H1 (cell line): ENCODE measurements at regions not wholly inside any gene's neighbourhood (a gene's known extent, or its start where the extent isn't known, plus 50 kb on each side); places are given as distances from the start of the nearest gene placed in this dataset.

Experiments
- CTCF ChIA-PET: fragments of 300-600 bp; sonication (Branson Sonifier 250); formaldehyde crosslinking; loops from one replicate; lab custom pipeline; 2021; ENCODE audit not compliant: partially characterized antibody; lab: Charles Lee
- POLR2A ChIA-PET: fragments of 300-600 bp; sonication (Branson Sonifier 250); formaldehyde crosslinking; loops from one replicate; lab custom pipeline; 2021; ENCODE audit warnings: inconsistent platforms; ENCODE audit not compliant: partially characterized antibody; lab: Charles Lee
- DNase-seq, 2 experiments: peaks; one replicate each; pipeline versions ENCODE4 v3.0.0 to v3.0.0-alpha.2; 2010 to 2022; ENCODE audit warnings: low spot score in 2 of 2, low read depth in 1 of 2, mixed read lengths in 1 of 2
- FAIRE-seq: peaks from 2 replicates; lab custom pipeline; 2011; peaks lifted over from hg19 to GRCh38; lab: Jason Lieb, UNC
- H2AFZ ChIP-seq: 2 replicates; pipeline ENCODE4 v1.8.1; 2012; ENCODE audit warnings: low read length, inconsistent platforms
- H2AK5ac ChIP-seq: 2 replicates; pipeline ENCODE4 v1.6.1; 2013; ENCODE audit warnings: low read depth, low read length
- H2BK120ac ChIP-seq: replicated peaks from 2 replicates; pipeline ENCODE3; 2013; ENCODE audit warnings: low read depth, low read length, inconsistent platforms
- H2BK12ac ChIP-seq: 2 replicates; pipeline ENCODE4 v1.6.1; 2013; ENCODE audit warnings: low read depth, low read length
- H2BK15ac ChIP-seq: 2 replicates; pipeline ENCODE4 v1.6.1; 2013; ENCODE audit warnings: low read length
- H2BK20ac ChIP-seq: 2 replicates; pipeline ENCODE4 v1.6.1; 2013; ENCODE audit warnings: low read length
- H2BK5ac ChIP-seq: 2 replicates; pipeline ENCODE4 v1.6.1; 2013; ENCODE audit warnings: low read depth, low read length
- H3K14ac ChIP-seq: 2 replicates; pipeline ENCODE4 v1.6.1; 2013; ENCODE audit warnings: inconsistent platforms; ENCODE audit not compliant: insufficient read length
- H3K18ac ChIP-seq: 2 replicates; pipeline ENCODE4 v1.6.1; 2013; ENCODE audit warnings: low read length; ENCODE audit errors: extremely low read depth
- H3K23ac ChIP-seq: 2 replicates; pipeline ENCODE4 v1.6.1; 2013; ENCODE audit warnings: inconsistent platforms; ENCODE audit not compliant: insufficient read length
- H3K23me2 ChIP-seq: 2 replicates; pipeline ENCODE4 v1.6.1; 2013; ENCODE audit warnings: low read depth, low read length
- H3K27ac ChIP-seq: 2 replicates; pipeline ENCODE4 v1.6.1; 2011; ENCODE audit warnings: low read depth, low read length, inconsistent platforms
- H3K27me3 ChIP-seq, 4 experiments: replicated peaks in 1 of 4; 1 replicate in 1 of 4; 2 replicates in 3 of 4; pipeline versions ENCODE4 v1.6.1 to v1.8.1; 2011 to 2013; ENCODE audit warnings: low read length in 3 of 4, mild to moderate bottlenecking in 3 of 4, inconsistent platforms in 2 of 4, mixed read lengths in 2 of 4, moderate library complexity in 1 of 4; ENCODE audit not compliant: control insufficient read depth in 3 of 4, insufficient read depth in 3 of 4; ENCODE audit errors: extremely low read depth in 1 of 4
- H3K36me3 ChIP-seq, 4 experiments: 2 replicates each; pipeline versions ENCODE4 v1.6.1 to v1.8.1; 2011 to 2013; ENCODE audit warnings: mild to moderate bottlenecking in 4 of 4, low read length in 3 of 4, moderate library complexity in 2 of 4, control low read depth in 1 of 4, inconsistent platforms in 1 of 4; ENCODE audit not compliant: insufficient read depth in 4 of 4, control insufficient read depth in 2 of 4
- H3K4ac ChIP-seq: replicated peaks from 2 replicates; pipeline ENCODE3; 2013; ENCODE audit warnings: low read length, low read depth, mixed read lengths, inconsistent platforms; ENCODE audit not compliant: insufficient read length
- H3K4me1 ChIP-seq, 4 experiments: replicated peaks in 1 of 4; 1 replicate in 1 of 4; 2 replicates in 3 of 4; pipeline versions ENCODE4 v1.6.1 to v1.8.1; 2011 to 2013; ENCODE audit warnings: low read length in 3 of 4, inconsistent platforms in 2 of 4, mixed read lengths in 1 of 4; ENCODE audit not compliant: insufficient read depth in 4 of 4, control insufficient read depth in 3 of 4
- H3K4me2 ChIP-seq, 2 experiments: 2 replicates each; pipeline versions ENCODE4 v1.6.1 to v1.8.1; 2011 to 2013; ENCODE audit warnings: low read depth in 2 of 2, low read length in 2 of 2, control low read depth in 1 of 2, inconsistent platforms in 1 of 2, mild to moderate bottlenecking in 1 of 2; ENCODE audit not compliant: insufficient read depth in 1 of 2
- H3K4me3 ChIP-seq, 4 experiments: fragments of 200-600, 300-600 bp in 1 of 4; sonication (generic), shearing (Covaris generic), sonication (Bioruptor Twin) in 1 of 4; 2 replicates each; pipeline versions ENCODE4 v1.5.1 to v1.8.1; 2011 to 2016; ENCODE audit warnings: low read length in 4 of 4, low read depth in 3 of 4, control low read depth in 2 of 4, inconsistent platforms in 2 of 4, mild to moderate bottlenecking in 2 of 4, mixed read lengths in 1 of 4, moderate library complexity in 1 of 4; ENCODE audit not compliant: insufficient read depth in 2 of 4; ENCODE audit errors: extremely low read depth in 1 of 4
- H3K56ac ChIP-seq: replicated peaks from 2 replicates; pipeline ENCODE3; 2013; ENCODE audit warnings: low read depth, mild to moderate bottlenecking, mixed read lengths, low read length, inconsistent platforms; ENCODE audit not compliant: insufficient read length
- H3K79me1 ChIP-seq: 2 replicates; pipeline ENCODE4 v1.6.1; 2013; ENCODE audit warnings: low read depth, low read length, control low read depth
- H3K79me2 ChIP-seq, 2 experiments: 2 replicates each; pipeline versions ENCODE4 v1.6.1 to v1.8.1; 2012 to 2013; ENCODE audit warnings: low read length in 2 of 2, mild to moderate bottlenecking in 2 of 2, inconsistent platforms in 1 of 2; ENCODE audit not compliant: insufficient read depth in 2 of 2, control insufficient read depth in 1 of 2
- H3K9ac ChIP-seq, 4 experiments: replicated peaks in 1 of 4; 1 replicate in 1 of 4; 2 replicates in 3 of 4; pipeline versions ENCODE4 v1.6.1 to v1.8.1; 2011 to 2013; ENCODE audit warnings: low read depth in 3 of 4, low read length in 3 of 4, control low read depth in 2 of 4, mild to moderate bottlenecking in 2 of 4, moderate library complexity in 2 of 4, inconsistent platforms in 1 of 4; ENCODE audit errors: extremely low read depth in 1 of 4
- H3K9me3 ChIP-seq, 2 experiments: 2 replicates each; pipeline versions ENCODE4 v1.6.1 to v1.8.1; 2012 to 2013; ENCODE audit warnings: mild to moderate bottlenecking in 2 of 2, moderate library complexity in 2 of 2, control low read depth in 1 of 2, inconsistent platforms in 1 of 2, low read depth in 1 of 2, low read length in 1 of 2, mixed read lengths in 1 of 2; ENCODE audit not compliant: insufficient read depth in 2 of 2
- H4K20me1 ChIP-seq, 2 experiments: replicated peaks in 1 of 2; 2 replicates each; pipeline versions ENCODE3 to v1.8.1; 2011 to 2013; ENCODE audit warnings: inconsistent platforms in 2 of 2, low read length in 2 of 2, mild to moderate bottlenecking in 1 of 2; ENCODE audit not compliant: insufficient read depth in 2 of 2, control insufficient read depth in 1 of 2
- H4K5ac ChIP-seq: 2 replicates; pipeline ENCODE4 v1.6.1; 2013; ENCODE audit warnings: low read length, low read depth, mixed read lengths, inconsistent platforms; ENCODE audit not compliant: insufficient read length
- H4K8ac ChIP-seq: 2 replicates; pipeline ENCODE4 v1.8.0; 2013; ENCODE audit warnings: mild to moderate bottlenecking, moderate library complexity, low read length, inconsistent platforms; ENCODE audit not compliant: insufficient read depth; ENCODE audit errors: extremely low read depth
- H4K91ac ChIP-seq: replicated peaks from 2 replicates; pipeline ENCODE3; 2013; ENCODE audit warnings: low read length, mixed read lengths, inconsistent platforms; ENCODE audit not compliant: insufficient read length
- CHD1 ChIP-seq: IDR thresholded peaks from 2 replicates; pipeline ENCODE4 v1.6.1; 2012; ENCODE audit warnings: low read depth, low read length, improper control_type of control experiment
- CREB1 ChIP-seq: IDR thresholded peaks from 2 replicates; pipeline ENCODE4 v1.6.1; 2012; ENCODE audit warnings: inconsistent platforms
- CTBP2 ChIP-seq: IDR thresholded peaks from 2 replicates; pipeline ENCODE4 v1.7.0; 2011; ENCODE audit warnings: borderline replicate concordance, mild to moderate bottlenecking, moderate library complexity, mixed read lengths, low read length; ENCODE audit not compliant: insufficient read depth, insufficient read length
- EGR1 ChIP-seq: IDR thresholded peaks from 2 replicates; pipeline ENCODE4 v1.6.1; 2011; ENCODE audit warnings: low read depth, low read length, borderline replicate concordance
- EZH2 ChIP-seq: fragments of 200-600 bp; sonication (generic); IDR thresholded peaks from 2 replicates; pipeline ENCODE4 v1.7.1; 2012; ENCODE audit warnings: low read depth, mild to moderate bottlenecking, moderate library complexity, low read length, inconsistent platforms; ENCODE audit not compliant: severe bottlenecking
- RAD21 ChIP-seq, 2 experiments: IDR thresholded peaks in 1 of 2; conservative IDR thresholded peaks in 1 of 2; 2 replicates each; pipeline ENCODE4 v1.6.1; 2011; ENCODE audit warnings: low read depth in 2 of 2, low read length in 2 of 2, improper control_type of control experiment in 1 of 2, inconsistent platforms in 1 of 2, mild to moderate bottlenecking in 1 of 2, moderate library complexity in 1 of 2
- RBBP5 ChIP-seq: IDR thresholded peaks from 2 replicates; pipeline ENCODE4 v1.7.1; 2012; ENCODE audit warnings: low read depth, mild to moderate bottlenecking, inconsistent platforms, low read length, moderate library complexity, borderline replicate concordance
- SIX5 ChIP-seq: IDR thresholded peaks from 2 replicates; pipeline ENCODE4 v1.6.1; 2011; ENCODE audit warnings: mild to moderate bottlenecking, low read depth, low read length
- SP1 ChIP-seq: IDR thresholded peaks from 2 replicates; pipeline ENCODE4 v1.6.1; 2011; ENCODE audit warnings: low read depth, low read length
- SP2 ChIP-seq: IDR thresholded peaks from 2 replicates; pipeline ENCODE4 v1.6.1; 2012; ENCODE audit warnings: mild to moderate bottlenecking, low read length, inconsistent platforms
- SUZ12 ChIP-seq: fragments of 200-600 bp; sonication (generic); IDR thresholded peaks from 2 replicates; pipeline ENCODE4 v1.6.1; 2012; ENCODE audit warnings: mild to moderate bottlenecking, inconsistent platforms, low read length, moderate library complexity, mixed read lengths
- TEAD4 ChIP-seq: IDR thresholded peaks from 2 replicates; pipeline ENCODE4 v1.6.1; 2012; ENCODE audit warnings: low read depth, low read length, inconsistent platforms, mixed read lengths
- WGBS, 2 experiments: shearing (Covaris generic) in 1 of 2; methylation state at CpG; one replicate each; pipeline versions ENCODE4 v1.1.6 to v1.1.7; 2013 to 2015; ENCODE audit warnings: low lambda C conversion rate in 2 of 2, mixed read lengths in 2 of 2, inconsistent platforms in 1 of 2, low coverage in 1 of 2, missing lambda C conversion rate in 1 of 2; ENCODE audit not compliant: insufficient replicate concordance in 2 of 2, insufficient coverage in 1 of 2, insufficient read length in 1 of 2; ENCODE audit errors: extremely low coverage in 1 of 2, missing lambda C conversion rate in 1 of 2; 5-methylcytosine and 5-hydroxymethylcytosine counted together
- TF ChIP-seq, protein P1 (sequence below): IDR thresholded peaks from 2 replicates; pipeline ENCODE4 v1.6.1; 2012; ENCODE audit warnings: inconsistent platforms
- TF ChIP-seq, protein P2 (sequence below): IDR thresholded peaks from 2 replicates; pipeline ENCODE4 v1.6.1; 2012; ENCODE audit warnings: low read length, inconsistent platforms

DNA sequence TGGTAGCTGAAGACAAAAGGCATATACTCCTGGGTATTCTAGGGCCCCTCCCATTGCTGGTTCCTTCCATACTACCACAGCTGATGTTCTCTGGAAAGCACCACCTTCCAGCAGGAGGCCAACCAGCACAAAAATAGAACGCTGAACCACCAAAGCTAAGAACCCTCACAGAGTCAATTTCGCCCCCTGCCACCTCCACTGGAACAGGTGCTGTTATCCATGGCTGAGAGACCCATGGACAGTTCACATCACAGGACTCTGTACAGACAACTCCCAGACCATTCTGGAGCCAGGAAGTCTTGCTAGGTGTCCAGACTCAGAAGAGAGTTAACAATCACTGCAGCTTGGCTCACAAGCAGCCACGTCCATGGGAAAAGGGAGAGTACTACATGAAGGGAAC, 1851.5 kb upstream of the NUDT12 start:
- POLR2A ChIA-PET: no interaction called here
- CTCF ChIA-PET: no interaction called here
- DNase-seq: no peak
- H3K79me2 ChIP-seq: no peaks in the 10 kb centered on the region
- H2BK120ac ChIP-seq: no peak overlapping the region
- 0 out of 4 replicates have a peak, but pooled peaks cover 0 to 3% of the 10 kb centered on the region in 2 experiments for H3K9me3 ChIP-seq
- WGBS, 2 experiments: 100% methylated on average over 3 of the region's 3 CpGs; no CpG with 5 or more reads in 1 of the 2 experiments
- H3K23ac ChIP-seq: no peak overlapping the region
- no peak overlapping the region for H2AFZ ChIP-seq
- no peak for FAIRE-seq
- H3K79me1 ChIP-seq: no peaks in the 10 kb centered on the region
- no peaks in the 10 kb centered on the region for H4K20me1 ChIP-seq
- no peak overlapping the region for H2BK5ac ChIP-seq
- no peaks in the 10 kb centered on the region for H3K36me3 ChIP-seq
- H3K56ac ChIP-seq: no peak overlapping the region
- H3K4me1 ChIP-seq: no peaks in the 10 kb centered on the region
- H3K9ac ChIP-seq: no peak overlapping the region
- no peak overlapping the region for H3K14ac ChIP-seq
- no peak overlapping the region for H4K8ac ChIP-seq
- no peak overlapping the region for H2BK15ac ChIP-seq
- H4K91ac ChIP-seq: no peak overlapping the region
- no peak overlapping the region for H3K4me2 ChIP-seq
- H2AK5ac ChIP-seq: no peak overlapping the region
- H3K18ac ChIP-seq: no peak overlapping the region
- H3K27me3 ChIP-seq: no peaks in the 10 kb centered on the region
- no peak overlapping the region for H3K27ac ChIP-seq
- no peaks in the 10 kb centered on the region for H3K23me2 ChIP-seq
- no peak overlapping the region for H4K5ac ChIP-seq
- no peak overlapping the region for H3K4me3 ChIP-seq
- H2BK12ac ChIP-seq: no peak overlapping the region
- no peak overlapping the region for H2BK20ac ChIP-seq
- no peak overlapping the region for H3K4ac ChIP-seq
- TF ChIP-seq CREB1 (no peak), SP1 (no peak), SUZ12 (no peak), CTBP2 (no peak), SP2 (no peak), EGR1 (no peak), TEAD4 (no peak), CHD1 (no peak), SIX5 (no peak), RBBP5 (no peak), RAD21 (IDR thresholded peaks at IDR 0.05 in 1 of 2, conservative IDR thresholded peaks at IDR 0.05 in 1 of 2; ENCODE audit: low read depth in 2 of 2, low read length in 2 of 2) (no peak), EZH2 (no peak)
- TF ChIP-seq, protein P1, sequence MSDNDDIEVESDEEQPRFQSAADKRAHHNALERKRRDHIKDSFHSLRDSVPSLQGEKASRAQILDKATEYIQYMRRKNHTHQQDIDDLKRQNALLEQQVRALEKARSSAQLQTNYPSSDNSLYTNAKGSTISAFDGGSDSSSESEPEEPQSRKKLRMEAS: no peak
- TF ChIP-seq, protein P2, sequence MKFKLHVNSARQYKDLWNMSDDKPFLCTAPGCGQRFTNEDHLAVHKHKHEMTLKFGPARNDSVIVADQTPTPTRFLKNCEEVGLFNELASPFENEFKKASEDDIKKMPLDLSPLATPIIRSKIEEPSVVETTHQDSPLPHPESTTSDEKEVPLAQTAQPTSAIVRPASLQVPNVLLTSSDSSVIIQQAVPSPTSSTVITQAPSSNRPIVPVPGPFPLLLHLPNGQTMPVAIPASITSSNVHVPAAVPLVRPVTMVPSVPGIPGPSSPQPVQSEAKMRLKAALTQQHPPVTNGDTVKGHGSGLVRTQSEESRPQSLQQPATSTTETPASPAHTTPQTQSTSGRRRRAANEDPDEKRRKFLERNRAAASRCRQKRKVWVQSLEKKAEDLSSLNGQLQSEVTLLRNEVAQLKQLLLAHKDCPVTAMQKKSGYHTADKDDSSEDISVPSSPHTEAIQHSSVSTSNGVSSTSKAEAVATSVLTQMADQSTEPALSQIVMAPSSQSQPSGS: no peak
